Glomerular visceral epithelial cell (primary cell): ENCODE measurements at regions not wholly inside any gene's neighbourhood (a gene's known extent, or its start where the extent isn't known, plus 50 kb on each side); places are given as distances from the start of the nearest gene placed in this dataset.

Experiments
- DNase-seq: peaks from one replicate; pipeline ENCODE4 v3.0.0-alpha.2; 2016; ENCODE audit errors: extremely low spot score

DNA sequence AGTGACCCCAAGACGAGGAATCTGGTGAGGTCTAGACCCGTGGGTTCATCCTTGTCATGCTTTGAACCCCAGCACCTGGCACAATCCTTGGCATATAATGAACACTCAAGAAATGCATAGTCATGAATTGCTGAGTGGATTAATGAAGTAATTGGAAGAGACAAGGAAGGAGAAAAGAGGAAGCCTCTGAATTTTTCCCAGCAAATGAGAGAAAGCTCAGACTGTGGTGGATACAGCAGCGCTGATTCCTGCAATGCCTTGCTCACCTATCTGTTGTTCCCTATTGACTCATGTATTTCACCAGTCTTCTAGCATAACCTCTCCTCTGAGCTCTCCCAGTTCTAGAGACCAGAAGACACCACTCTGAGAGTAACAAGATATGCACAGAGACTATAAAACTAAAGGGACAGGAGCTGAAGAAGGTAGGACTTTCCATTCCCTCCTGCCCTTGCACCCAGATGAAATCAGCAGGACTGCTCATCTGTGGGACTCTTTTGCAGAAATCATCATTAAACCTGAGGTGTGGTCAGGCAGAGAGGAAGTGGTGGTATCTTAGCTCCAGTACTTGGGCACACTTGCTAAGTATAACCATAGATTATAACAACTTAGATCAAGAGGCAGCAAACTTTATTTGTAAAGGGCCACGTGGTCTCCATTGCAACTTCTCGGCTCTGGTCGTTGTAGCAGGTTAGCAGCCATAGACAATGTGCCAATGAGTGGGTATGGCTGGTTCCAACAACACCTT is 102.8 kb downstream of the MAF start:
- no peak for DNase-seq

DNA sequence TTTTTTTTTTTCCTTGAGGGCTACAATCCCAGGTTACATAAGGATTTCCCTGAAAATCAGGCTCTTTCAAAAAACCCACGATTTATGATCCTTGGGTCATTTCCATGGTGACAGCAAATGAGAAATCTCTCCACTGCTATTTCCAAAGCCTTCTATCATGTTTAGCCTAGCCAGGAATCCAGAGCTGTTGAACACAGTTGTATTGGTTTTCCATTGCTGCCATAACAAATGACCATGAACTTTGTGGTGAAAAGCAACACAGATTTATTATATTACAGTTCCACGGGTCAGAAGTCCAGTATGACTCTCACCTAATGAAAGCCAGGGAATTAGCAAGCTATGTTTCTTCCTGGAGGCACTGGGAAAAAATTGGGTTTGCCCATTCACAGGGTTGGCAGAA is 106.6 kb downstream of the MAF start:
- DNase-seq = no peak

DNA sequence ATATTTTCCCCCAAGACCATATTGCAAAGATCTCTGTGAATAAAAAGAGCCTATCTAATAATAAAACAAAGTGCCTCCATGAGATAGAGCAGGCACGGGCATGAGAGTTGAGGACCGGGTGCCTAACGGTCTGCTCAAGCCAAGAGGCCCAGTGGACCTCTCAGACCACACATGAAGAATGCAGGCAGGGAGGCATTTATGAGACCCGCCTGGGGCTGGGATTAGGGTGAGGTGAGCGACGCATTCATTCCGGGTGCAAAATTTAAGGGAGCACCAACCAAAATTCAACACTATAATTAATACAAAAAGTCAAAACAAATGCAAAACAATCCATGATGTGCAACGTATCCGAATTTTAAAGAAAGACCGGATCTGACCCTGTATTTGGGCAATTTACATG is 108.5 kb downstream of the MAF start:
- no peak for DNase-seq

GRCh38 chr16:79485020-79485419 is 115.5 kb downstream of the MAF start:
- DNase-seq = no peak

DNA sequence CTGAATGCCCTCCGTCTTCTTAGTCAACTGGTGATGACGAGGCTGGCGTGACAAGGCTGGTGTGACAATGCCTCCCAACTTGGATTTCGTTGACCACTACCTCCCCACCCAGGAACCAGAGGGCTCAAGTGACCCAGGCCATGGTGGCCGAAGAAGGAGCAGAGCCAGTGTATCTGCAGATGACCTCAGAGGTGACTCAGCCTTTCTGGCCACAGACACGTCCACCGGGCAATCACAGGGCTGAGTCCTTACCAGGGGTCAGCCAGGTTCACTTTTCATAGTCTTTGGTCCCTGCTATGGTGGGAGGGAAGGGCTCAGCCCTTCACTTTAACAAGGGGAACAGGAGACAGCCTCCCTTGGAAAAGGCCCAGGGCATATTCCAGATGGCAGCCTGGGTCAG is 116.3 kb downstream of the MAF start:
- no peak for DNase-seq

- no peak for DNase-seq
Measured at GRCh38 chr16:79483336-79483735, 117.2 kb downstream of the MAF start.

DNA sequence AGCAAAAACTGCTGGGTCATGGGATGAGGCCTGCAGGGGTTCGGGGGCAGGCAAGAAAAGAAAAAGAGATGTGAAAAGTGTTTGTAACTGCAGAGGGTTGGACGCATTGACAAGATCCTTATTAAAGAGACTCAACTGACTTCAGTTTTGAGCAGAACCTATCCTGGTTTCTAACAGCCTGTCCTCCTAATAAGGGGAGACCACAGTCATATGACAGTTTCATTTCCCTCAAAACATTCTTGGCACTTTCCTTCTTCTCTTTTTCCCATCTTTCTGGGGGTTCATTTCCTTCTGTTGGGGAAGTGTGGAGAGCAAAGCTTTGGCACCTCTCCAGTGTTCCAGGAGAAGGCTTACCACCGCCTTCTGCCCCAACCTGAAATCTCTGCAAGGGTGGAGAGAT is 118.5 kb downstream of the MAF start:
- DNase-seq = no peak

- no peak for DNase-seq
Measured at GRCh38 chr16:79480929-79481328, 119.6 kb downstream of the MAF start.

DNA sequence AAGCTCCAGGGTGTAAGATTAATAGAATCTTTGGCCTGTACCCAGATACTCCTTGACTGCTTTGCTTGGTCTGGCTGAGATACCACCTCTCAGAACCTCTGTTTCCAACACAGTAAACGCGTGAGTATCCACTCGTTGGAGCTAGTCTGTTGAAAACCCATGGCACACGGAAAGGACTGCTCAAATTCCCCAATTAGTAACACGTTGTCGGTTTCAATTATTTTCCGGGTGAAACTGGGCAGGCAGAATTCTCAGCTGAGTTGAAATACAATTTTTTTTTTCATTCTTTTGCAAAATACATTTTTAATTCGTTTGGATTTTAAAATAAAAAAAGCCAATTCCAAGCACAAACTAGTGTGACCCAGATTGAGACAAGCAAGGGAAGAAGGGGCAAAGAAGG is 120.5 kb downstream of the MAF start:
- DNase-seq = no peak

DNA sequence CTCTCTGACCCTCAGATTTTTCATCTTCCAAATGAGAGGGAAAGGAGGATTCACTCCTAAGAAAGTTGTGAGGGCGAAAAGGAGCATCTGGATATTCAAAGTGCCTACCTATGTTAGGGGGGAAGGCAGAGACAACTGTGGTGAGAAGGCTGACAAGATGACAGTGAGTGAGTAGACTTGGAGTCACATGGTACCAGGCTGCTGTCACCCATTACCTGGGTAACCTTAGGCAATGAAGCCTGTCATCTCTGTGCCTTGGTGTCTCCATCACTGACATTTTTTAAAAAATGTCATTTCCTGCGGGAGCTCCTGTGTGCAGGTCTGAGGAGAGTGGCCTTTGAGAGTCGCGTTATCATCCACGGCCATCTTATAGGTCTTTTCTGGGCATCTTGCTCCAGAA is 124.0 kb downstream of the MAF start:
- DNase-seq = no peak

GRCh38 chr16:79475841-79476240 is 124.7 kb downstream of the MAF start:
- no peak for DNase-seq

GRCh38 chr16:79473456-79473855 is 127.1 kb downstream of the MAF start:
- no peak for DNase-seq

DNA sequence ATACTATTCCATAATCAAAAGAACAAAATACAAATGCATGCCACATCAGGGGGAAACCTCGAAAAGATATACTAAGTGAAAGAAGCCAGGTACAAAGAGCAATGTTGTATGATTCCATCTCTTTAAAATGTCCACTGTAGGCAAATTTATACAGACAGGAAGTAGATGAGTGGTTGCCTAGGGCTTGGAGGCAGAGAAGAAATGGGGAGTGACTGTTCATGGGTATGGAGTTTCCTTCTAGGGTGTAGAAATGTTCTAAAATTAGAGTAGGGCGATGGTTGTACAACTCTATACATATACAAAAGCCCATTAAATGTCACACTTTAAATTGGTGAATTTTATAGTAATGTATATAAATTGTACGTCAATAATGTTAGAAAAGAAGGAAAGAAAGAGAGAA is 128.1 kb downstream of the MAF start:
- no peak for DNase-seq

DNA sequence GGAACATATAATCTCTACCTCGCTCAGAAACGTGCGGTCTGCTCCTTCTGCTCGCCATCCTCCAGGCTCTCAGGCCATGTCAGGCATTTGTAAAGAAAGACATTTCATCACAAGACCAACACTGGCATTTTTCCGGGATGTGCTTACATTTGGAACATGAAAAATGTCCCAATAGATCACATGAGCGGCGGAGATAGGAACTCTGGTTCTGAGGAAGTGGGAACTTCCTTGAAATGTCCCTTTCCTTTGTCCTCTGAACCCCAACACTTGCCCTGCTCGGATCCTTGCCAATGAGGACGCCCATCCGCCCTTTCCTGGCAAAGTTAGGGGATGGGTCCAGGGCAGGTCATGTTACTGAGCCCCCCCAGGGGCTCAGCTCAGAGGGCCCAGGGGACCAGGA is 130.5 kb downstream of the MAF start:
- DNase-seq = no peak

GRCh38 chr16:79468631-79469030 is 131.9 kb downstream of the MAF start:
- DNase-seq = no peak

DNA sequence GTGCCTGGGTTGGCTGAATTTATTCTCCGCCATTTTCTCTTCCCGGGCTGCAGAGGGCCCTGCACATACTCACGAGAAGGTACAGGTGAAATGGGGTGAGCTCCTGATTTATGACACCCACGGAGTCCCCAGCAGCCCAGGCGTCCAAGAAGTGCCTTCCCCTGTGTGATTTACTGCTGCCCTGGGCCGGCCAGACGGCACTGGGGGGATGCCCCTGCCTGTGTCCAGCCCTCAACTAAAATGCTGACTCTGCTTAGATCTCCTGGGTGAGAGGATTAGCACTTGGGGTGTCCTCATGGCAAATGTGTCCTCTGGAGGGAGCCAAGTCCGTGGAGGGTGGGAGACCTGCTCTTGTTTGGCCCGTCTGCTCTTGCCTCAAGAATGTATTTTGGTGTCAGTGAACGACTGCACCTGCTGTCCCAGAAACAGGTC is 132.4 kb downstream of the MAF start:
- DNase-seq = no peak

GRCh38 chr16:79466111-79466510 is 134.4 kb downstream of the MAF start:
- no peak for DNase-seq

- DNase-seq = no peak
Measured at GRCh38 chr16:79463841-79464240, 136.7 kb downstream of the MAF start.

GRCh38 chr16:79456036-79456435 is 144.5 kb downstream of the MAF start:
- DNase-seq = no peak

GRCh38 chr16:79452671-79453070 is 147.9 kb downstream of the MAF start:
- DNase-seq = no peak

GRCh38 chr16:79451196-79451816 is 149.2 kb downstream of the MAF start:
- no peak for DNase-seq

- DNase-seq = no peak
Measured at GRCh38 chr16:79449900-79450299, 150.6 kb downstream of the MAF start.

- no peak for DNase-seq
Measured at GRCh38 chr16:79449067-79449769, 151.3 kb downstream of the MAF start.
